ENCODE measurements at regions not wholly inside any gene's neighbourhood (a gene's known extent, or its start where the extent isn't known, plus 50 kb on each side); places are given as distances from the start of the nearest gene placed in this dataset.

DNA sequence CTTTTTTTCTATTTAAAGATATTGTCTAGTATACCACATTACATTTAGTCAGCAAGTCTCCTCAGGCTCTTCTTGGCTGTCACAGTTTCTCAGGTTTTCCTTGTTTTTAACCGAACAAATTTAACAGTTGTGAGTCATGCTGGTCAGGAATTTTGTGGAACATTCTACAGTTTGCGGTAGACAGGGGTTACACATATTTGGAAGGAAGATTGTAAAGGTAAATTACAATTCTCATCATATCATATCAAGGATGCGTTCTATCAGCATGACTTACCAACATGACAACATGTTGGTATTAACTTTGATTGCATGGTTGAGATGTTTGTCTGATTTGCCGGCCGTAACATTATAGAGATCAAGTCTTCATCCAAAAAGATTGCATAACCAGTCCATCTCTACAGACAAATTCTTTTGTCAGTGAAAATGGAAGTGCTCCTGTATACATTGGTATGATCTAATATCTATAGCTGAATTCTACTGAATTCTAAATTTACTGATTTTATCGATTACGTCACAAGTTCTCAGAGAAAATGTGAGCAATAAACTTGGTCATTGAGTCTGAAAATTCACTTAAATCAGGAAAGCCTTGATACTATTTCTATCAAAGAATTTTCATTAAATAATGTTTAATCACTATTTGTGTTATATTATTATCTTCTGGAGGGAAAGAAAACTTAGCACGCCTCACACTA, 664.4 kb upstream of the SLC8A1 start:
- TF ChIP-seq, protein P1, sequence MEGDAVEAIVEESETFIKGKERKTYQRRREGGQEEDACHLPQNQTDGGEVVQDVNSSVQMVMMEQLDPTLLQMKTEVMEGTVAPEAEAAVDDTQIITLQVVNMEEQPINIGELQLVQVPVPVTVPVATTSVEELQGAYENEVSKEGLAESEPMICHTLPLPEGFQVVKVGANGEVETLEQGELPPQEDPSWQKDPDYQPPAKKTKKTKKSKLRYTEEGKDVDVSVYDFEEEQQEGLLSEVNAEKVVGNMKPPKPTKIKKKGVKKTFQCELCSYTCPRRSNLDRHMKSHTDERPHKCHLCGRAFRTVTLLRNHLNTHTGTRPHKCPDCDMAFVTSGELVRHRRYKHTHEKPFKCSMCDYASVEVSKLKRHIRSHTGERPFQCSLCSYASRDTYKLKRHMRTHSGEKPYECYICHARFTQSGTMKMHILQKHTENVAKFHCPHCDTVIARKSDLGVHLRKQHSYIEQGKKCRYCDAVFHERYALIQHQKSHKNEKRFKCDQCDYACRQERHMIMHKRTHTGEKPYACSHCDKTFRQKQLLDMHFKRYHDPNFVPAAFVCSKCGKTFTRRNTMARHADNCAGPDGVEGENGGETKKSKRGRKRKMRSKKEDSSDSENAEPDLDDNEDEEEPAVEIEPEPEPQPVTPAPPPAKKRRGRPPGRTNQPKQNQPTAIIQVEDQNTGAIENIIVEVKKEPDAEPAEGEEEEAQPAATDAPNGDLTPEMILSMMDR (IDR thresholded peaks at IDR 0.05; ENCODE audit: low read depth, low read length) = no peak
- H3K9me3 ChIP-seq (ENCODE audit: severe bottlenecking) = no peaks in the 10 kb centered on the region
- no peaks in the 10 kb centered on the region for H3K36me3 ChIP-seq
- H3K27me3 ChIP-seq (ENCODE audit: insufficient read depth, low read depth, severe bottlenecking) = no peaks in the 10 kb centered on the region
- no peak overlapping the region for H3K27ac ChIP-seq
- no peak overlapping the region for H3K4me3 ChIP-seq (ENCODE audit: low read depth, low read length)
- no peak for DNase-seq

DNA sequence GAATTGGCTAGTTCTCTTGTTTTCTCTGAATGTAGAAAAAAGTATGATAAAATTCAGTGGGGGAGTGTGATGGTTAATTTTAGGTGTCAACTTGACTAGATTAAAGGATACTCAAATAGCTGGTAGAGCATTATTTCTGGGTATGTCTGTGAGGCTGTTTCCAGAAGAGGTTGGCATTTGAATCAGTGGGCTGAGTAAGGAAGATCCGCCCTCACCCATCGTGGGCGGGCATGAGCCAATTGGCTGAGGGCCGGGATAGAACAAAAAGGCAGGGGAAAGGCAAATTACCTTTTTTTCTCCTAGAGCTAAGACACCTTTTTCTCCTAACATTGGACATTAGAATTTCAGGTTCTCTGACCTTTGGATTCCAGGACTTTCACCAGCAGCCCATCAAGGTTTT, 667.6 kb upstream of the SLC8A1 start:
- Histone ChIP-seq H3K4me3 (ENCODE audit: low read depth, low read length) (no peak overlapping the region), H3K36me3 (no peaks in the 10 kb centered on the region), H3K27me3 (ENCODE audit: insufficient read depth, low read depth, severe bottlenecking) (no peaks in the 10 kb centered on the region)

GRCh38 chr2:41123341-41123740, 671.5 kb upstream of the SLC8A1 start:
- Histone ChIP-seq H3K27ac (no peak overlapping the region), H3K9me3 (ENCODE audit: severe bottlenecking) (no peaks in the 10 kb centered on the region), H3K36me3 (no peaks in the 10 kb centered on the region), H3K27me3 (ENCODE audit: insufficient read depth, low read depth, severe bottlenecking) (no peaks in the 10 kb centered on the region), H3K4me3 (ENCODE audit: low read depth, low read length) (no peak overlapping the region)
- TF ChIP-seq, protein P1 (IDR thresholded peaks at IDR 0.05; ENCODE audit: low read depth, low read length) = no peak
- no peak for DNase-seq

More for the DNA sequence above, 667.6 kb upstream of the SLC8A1 start:
- TF ChIP-seq, protein P1 (IDR thresholded peaks at IDR 0.05; ENCODE audit: low read depth, low read length) = no peak
- H3K9me3 ChIP-seq (ENCODE audit: severe bottlenecking) = no peaks in the 10 kb centered on the region
- DNase-seq = no peak
- no peak overlapping the region for H3K27ac ChIP-seq

- Histone ChIP-seq H3K27ac (no peak overlapping the region), H3K27me3 (ENCODE audit: insufficient read depth, low read depth, severe bottlenecking) (no peaks in the 10 kb centered on the region), H3K9me3 (ENCODE audit: severe bottlenecking) (no peaks in the 10 kb centered on the region), H3K36me3 (no peaks in the 10 kb centered on the region), H3K4me3 (ENCODE audit: low read depth, low read length) (no peak overlapping the region)
- peak; percentile 63 for DNase-seq
- TF ChIP-seq, protein P1 (IDR thresholded peaks at IDR 0.05; ENCODE audit: low read depth, low read length) = no peak
These were observed 675.5 kb upstream of the SLC8A1 start for GRCh38 chr2:41127351-41127750.

GRCh38 chr2:41129988-41130387, 678.1 kb upstream of the SLC8A1 start:
- Histone ChIP-seq H3K9me3 (ENCODE audit: severe bottlenecking) (no peaks in the 10 kb centered on the region), H3K4me3 (ENCODE audit: low read depth, low read length) (no peak overlapping the region), H3K27ac (no peak overlapping the region), H3K36me3 (no peaks in the 10 kb centered on the region), H3K27me3 (ENCODE audit: insufficient read depth, low read depth, severe bottlenecking) (no peaks in the 10 kb centered on the region)
- no peak for DNase-seq
- TF ChIP-seq, protein P1 (IDR thresholded peaks at IDR 0.05; ENCODE audit: low read depth, low read length) = no peak

DNA sequence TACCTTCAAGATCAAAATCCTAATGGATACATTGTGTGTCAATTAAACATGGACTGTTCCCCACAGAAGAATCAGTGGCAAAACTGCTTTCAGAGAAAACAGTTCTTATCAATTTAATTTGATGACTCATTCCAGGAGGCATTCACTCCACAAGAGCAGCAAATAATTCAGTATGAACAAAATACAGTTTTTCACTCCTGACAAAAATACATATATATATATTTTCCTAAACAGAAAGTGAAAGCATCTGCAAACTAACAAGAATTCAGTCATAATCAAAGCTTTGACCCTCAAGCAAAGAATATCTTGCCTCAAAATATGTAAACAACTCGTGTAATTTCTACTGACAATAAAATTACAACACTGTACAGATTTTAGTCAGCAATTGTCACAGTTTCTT, 685.1 kb upstream of the SLC8A1 start:
- H3K4me3 ChIP-seq (ENCODE audit: low read depth, low read length) = no peak overlapping the region
- TF ChIP-seq, protein P1 (IDR thresholded peaks at IDR 0.05; ENCODE audit: low read depth, low read length) = no peak
- H3K36me3 ChIP-seq = no peaks in the 10 kb centered on the region
- no peak overlapping the region for H3K27ac ChIP-seq
- H3K9me3 ChIP-seq (ENCODE audit: severe bottlenecking) = no peaks in the 10 kb centered on the region
- DNase-seq = no peak
- no peaks in the 10 kb centered on the region for H3K27me3 ChIP-seq (ENCODE audit: insufficient read depth, low read depth, severe bottlenecking)
